ENCODE measurements at regions not wholly inside any gene's neighbourhood (a gene's known extent, or its start where the extent isn't known, plus 50 kb on each side); places are given as distances from the start of the nearest gene placed in this dataset.

GRCh38 chr12:24025153-24025798, 75.8 kb upstream of the SOX5 start:
- peak in 2 of 3 experiments; percentile 46 to 55 for TF ChIP-seq CTCF (optimal IDR thresholded peaks at IDR 0.05 in 1 of 3, IDR thresholded peaks at IDR 0.05 in 1 of 3, conservative IDR thresholded peaks at IDR 0.05 in 1 of 3; ENCODE audit: extremely low read depth in 1 of 3, insufficient read depth in 2 of 3, low read length in 3 of 3)
- no peak for TF ChIP-seq EZH2 (IDR thresholded peaks at IDR 0.05; ENCODE audit: low read length)

Measured in keratinocyte (primary cell).